GM20431 (cell line): ENCODE measurements at regions not wholly inside any gene's neighbourhood (a gene's known extent, or its start where the extent isn't known, plus 50 kb on each side); places are given as distances from the start of the nearest gene placed in this dataset.

Experiments
- in situ Hi-C: fragments of 300-500 bp; cut with MseI, MboI; formaldehyde crosslinking; loops from one replicate; pipeline ENCODE4 v1.15.0; 2020; ENCODE audit warnings: low sequenced_read_pairs; ENCODE audit not compliant: unreplicated experiment

- in situ Hi-C loops: loop anchor here (10.0 kb wide), 1 partner anchor 130 kb away; the partner anchor contains the start of gene CHSY1
Observed at GRCh38 chr15:101124731-101125451, 127.0 kb downstream of the CHSY1 start.

GRCh38 chr15:101123222-101123910 is 128.5 kb downstream of the CHSY1 start:
- in situ Hi-C loops: loop anchor here (10.0 kb wide), 1 partner anchor 131 kb away; the partner anchor contains the start of gene CHSY1

- in situ Hi-C loops: loop anchor here (10.0 kb wide), 1 partner anchor 132 kb away; the partner anchor contains the start of gene CHSY1
Observed at GRCh38 chr15:101122806-101123205, 129.0 kb downstream of the CHSY1 start.

GRCh38 chr15:101122266-101122665 is 129.6 kb downstream of the CHSY1 start:
- in situ Hi-C loops: loop anchor here (10.0 kb wide), 1 partner anchor 133 kb away; the partner anchor contains the start of gene CHSY1

GRCh38 chr15:101121511-101122090 is 130.2 kb downstream of the CHSY1 start:
- in situ Hi-C loops: loop anchor here (10.0 kb wide), 1 partner anchor 133 kb away; the partner anchor contains the start of gene CHSY1

- in situ Hi-C loops: loop anchor here (10.0 kb wide), 1 partner anchor 134 kb away; the partner anchor contains the start of gene CHSY1
Observed at GRCh38 chr15:101120987-101121386, 130.9 kb downstream of the CHSY1 start.

GRCh38 chr15:101120473-101120872 is 131.4 kb downstream of the CHSY1 start:
- in situ Hi-C loops: loop anchor here (10.0 kb wide), 1 partner anchor 134 kb away; the partner anchor contains the start of gene CHSY1
